ENCODE measurements at regions not wholly inside any gene's neighbourhood (a gene's known extent, or its start where the extent isn't known, plus 50 kb on each side); places are given as distances from the start of the nearest gene placed in this dataset.

DNA sequence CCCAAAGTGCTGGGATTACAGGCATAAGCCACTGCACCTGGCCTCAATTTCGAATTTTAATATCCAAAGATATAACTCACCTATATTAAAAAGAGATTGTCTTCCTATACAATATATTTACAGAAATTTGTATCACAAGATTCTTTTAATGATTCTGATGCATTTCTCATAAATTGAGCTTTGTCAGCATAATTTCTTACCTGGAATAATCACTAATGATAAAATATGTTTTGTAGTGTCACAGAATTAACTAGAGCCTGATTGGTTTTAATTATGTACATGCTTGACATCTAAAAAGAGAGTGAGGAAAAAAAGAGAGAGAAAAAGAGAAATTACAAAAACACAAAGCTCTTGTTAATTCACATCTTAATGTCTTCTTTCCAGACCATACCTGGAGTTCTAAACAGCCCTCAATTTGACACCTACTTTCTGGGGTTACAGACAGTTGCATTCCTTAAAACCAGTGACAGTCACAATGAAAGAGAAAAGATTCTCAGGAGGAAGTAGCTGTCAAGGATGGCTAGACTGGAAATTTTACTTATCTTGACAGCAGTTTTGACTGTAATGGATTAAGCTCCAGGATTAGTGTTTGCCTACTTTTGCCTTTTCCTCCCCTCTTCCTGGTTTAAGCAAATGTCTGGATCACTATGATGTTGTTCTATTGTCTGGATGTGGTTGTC, 214.4 kb downstream of the SPRY2 start:
- Mint-ChIP-seq H3K9me3 (no peaks in the 10 kb centered on the region), H3K36me3 (no peaks in the 10 kb centered on the region), H3K27ac (no peak overlapping the region)
- no peak for DNase-seq (ENCODE audit: low spot score in 2 of 2)
- no peak for ATAC-seq

DNA sequence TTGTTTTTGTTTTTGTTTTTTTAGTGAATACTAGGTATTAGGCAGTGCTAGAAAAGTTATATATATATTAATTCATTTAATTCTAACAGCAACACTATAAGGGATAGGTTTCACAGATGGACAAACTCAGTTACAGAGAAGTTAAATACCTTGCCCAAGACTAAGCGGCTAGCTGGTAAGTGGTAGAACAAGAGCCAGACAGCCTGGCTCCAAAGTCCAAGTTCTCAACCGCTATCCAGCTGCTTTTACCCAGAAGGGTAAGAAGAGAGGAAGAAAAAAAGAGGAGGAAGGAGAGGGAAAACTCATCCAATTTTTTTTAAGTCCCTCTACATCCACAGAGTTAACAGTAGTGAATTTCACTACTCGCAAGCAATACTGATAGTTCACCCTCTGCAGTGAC, 217.0 kb downstream of the SPRY2 start:
- H3K36me3 Mint-ChIP-seq, result no peaks in the 10 kb centered on the region
- DNase-seq (ENCODE audit: low spot score in 2 of 2) (no peak), ATAC-seq (no peak)
- H3K9me3 Mint-ChIP-seq, result no peaks in the 10 kb centered on the region
- no peak overlapping the region for H3K27ac Mint-ChIP-seq

DNA sequence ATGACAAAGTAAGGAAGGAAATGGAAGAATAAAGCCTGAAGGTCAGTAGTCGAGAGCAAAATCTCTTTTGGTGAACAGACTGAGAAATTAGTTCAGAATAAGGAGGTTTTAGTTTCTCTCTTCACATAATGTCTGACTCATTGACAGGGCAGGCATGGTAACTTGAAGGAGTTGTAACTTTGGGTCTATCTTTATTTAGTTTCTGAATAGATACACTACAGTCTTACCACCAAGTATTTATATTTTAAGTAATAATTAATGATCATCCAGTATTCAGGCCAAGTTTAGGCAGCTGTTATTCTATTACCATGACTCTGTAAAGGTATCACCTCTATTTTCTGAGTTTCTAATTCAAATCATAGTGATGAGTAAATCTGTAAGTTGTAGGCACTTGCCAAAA, 219.9 kb downstream of the SPRY2 start:
- no peak for ATAC-seq
- Mint-ChIP-seq H3K9me3 (no peaks in the 10 kb centered on the region), H3K27ac (no peak overlapping the region)

DNA sequence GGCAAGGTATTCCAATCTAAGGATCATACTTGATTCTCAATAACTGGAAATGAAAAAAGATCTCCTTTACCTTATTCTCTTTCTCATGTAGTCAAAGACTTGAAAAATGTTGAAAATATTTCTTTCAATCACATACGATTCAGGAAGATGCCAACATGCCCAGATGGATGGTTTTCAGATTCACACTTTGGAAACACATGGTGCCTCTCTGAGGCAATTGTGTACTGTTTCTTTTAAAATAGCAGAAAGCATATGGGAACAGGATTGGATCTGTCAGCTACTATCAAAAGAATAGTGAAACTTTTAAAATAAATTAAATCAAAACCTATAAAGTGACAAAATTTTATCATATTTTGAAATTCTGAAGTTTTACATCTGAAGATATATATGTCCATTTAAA, 222.4 kb downstream of the SPRY2 start:
- Mint-ChIP-seq H3K27ac (no peak overlapping the region), H3K9me3 (no peaks in the 10 kb centered on the region), H3K36me3 (peaks cover 0 to 4% of the 10 kb centered on the region in 2 donors)
- ATAC-seq (no peak), DNase-seq (ENCODE audit: low spot score in 2 of 2) (no peak)

More for the DNA sequence above, 219.9 kb downstream of the SPRY2 start:
- no peaks in the 10 kb centered on the region for H3K36me3 Mint-ChIP-seq
- no peak for DNase-seq (ENCODE audit: low spot score in 2 of 2)

DNA sequence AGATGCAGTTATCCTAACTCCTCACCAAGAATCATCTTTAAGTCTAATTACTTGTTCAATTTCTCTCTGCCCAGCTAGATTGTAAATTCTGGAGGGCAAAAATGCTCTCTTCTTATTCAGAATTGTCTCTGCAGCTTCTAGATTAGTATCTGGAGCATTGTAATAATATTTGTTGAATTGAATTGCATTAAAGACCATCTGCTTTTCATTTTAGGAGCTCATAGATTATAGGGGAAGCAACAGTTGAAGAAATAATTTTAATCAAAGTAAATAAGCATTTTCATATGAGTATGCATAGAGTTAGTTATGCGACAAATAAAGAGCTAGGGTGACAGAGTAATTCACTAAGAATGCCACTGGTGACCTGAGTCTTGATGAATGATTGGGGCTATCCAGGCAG, 222.8 kb downstream of the SPRY2 start:
- ATAC-seq (no peak), DNase-seq (ENCODE audit: low spot score in 2 of 2) (no peak)
- peaks cover 0 to 4% of the 10 kb centered on the region in 2 donors for H3K36me3 Mint-ChIP-seq
- H3K9me3 Mint-ChIP-seq, result no peaks in the 10 kb centered on the region
- H3K27ac Mint-ChIP-seq, result no peak overlapping the region

DNA sequence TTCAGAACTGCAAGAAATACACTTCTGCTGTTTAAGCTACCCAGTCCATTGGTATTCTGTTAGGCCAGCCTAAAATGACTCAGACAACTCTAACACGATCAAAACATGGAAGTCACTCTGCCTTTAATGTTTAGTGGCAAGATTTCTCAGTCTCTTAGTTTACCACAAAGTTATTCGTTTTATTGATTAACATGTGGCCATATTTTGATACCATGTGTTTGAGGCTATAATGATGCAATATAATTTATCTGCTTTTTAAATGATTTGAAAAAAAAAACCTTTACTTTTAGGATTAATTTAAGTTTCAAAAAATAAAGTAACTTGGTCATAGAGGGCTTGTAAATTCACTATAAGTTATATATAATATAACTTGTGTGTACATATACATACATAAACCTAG, 223.4 kb downstream of the SPRY2 start:
- no peak for DNase-seq (ENCODE audit: low spot score in 2 of 2)
- H3K27ac Mint-ChIP-seq, result no peak overlapping the region
- peaks cover 0 to under 1% of the 10 kb centered on the region in 2 donors for H3K9me3 Mint-ChIP-seq
- peaks cover 0 to 4% of the 10 kb centered on the region in 2 donors for H3K36me3 Mint-ChIP-seq
- no peak for ATAC-seq

DNA sequence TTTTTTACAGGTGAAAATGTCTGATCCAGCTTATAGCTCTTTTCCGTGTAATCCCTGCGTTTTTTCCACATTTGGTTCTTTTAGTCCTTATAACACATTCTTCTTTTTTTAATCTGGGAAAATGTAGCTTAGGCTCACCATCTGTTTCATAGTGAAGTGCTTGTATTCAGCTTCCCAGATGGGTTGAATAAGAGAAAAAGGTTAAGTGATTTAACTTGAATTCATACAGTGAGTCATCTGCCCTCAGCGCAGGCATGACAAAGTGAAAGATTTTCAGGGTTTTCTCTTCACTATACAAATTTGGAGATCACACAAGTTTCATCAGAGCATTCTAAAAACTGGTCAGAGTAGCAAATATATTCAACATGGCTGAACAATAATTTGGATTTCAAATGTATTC, 224.8 kb downstream of the SPRY2 start:
- ATAC-seq (no peak), DNase-seq (ENCODE audit: low spot score in 2 of 2) (no peak)
- Mint-ChIP-seq H3K9me3 (peaks cover 0 to 4% of the 10 kb centered on the region in 2 donors), H3K36me3 (peaks cover 0 to 4% of the 10 kb centered on the region in 2 donors), H3K27ac (no peak overlapping the region)

DNA sequence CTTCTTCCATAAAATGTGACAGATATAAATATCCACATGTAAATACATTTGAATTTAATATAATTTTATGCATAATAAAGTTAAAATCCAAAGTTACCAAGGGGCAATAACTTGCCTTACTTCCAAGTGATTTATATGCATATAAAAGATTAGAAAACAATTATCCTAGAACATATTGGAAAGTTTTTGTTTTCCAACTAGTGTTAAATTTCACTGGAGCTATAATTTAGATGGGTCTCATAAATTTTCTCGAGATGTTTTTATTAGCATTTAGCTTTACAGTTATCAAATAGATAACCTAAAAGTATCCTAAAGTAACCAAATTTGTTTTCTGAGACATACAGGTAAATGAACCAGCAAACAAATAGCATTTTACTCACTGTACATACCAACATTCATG, 225.3 kb downstream of the SPRY2 start:
- Mint-ChIP-seq H3K36me3 (peaks cover 0 to 4% of the 10 kb centered on the region in 2 donors), H3K27ac (no peak overlapping the region), H3K9me3 (peaks cover 0 to 4% of the 10 kb centered on the region in 2 donors)
- no peak for ATAC-seq
- no peak for DNase-seq (ENCODE audit: low spot score in 2 of 2)

DNA sequence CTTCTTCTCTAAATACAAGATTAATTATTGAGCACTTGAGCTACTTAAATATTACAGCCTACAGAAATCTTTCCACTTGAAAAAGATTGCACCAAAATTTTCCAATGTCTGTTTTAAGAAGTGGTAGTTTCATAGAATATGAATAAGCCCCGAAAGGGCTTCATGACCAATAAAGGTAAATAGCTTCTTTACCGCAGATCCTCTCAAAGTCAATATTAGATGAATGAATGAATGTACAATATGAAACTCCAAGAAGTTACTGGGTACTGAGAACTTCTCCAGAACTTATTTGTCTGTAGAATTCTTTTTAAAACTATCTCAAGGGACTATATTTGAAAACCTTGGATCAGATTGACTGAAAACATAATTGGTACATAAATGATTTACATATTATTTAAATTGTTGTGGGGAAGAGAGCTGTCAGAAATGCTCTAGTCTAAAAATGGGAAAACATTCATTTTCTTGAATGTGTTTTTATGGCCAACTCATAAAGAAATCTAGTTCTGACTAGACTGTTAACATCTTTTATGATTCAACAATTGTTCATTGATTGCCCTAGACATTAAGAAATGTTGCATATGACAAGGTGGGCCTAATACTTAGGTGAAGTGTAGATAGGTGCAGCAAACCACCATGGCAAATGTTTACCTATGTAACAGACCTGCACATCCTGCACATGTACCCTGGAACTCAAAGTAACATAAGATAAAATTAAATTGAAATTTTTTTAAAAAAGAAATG, 227.0 kb downstream of the SPRY2 start:
- no peak overlapping the region for H3K27ac Mint-ChIP-seq
- no peak for DNase-seq (ENCODE audit: low spot score in 2 of 2)
- ATAC-seq, result peak in 1 of 2 donors; percentile 72
- peaks cover 4 to 9% of the 10 kb centered on the region in 2 donors for H3K9me3 Mint-ChIP-seq
- peaks cover 0 to 4% of the 10 kb centered on the region in 2 donors for H3K36me3 Mint-ChIP-seq

DNA sequence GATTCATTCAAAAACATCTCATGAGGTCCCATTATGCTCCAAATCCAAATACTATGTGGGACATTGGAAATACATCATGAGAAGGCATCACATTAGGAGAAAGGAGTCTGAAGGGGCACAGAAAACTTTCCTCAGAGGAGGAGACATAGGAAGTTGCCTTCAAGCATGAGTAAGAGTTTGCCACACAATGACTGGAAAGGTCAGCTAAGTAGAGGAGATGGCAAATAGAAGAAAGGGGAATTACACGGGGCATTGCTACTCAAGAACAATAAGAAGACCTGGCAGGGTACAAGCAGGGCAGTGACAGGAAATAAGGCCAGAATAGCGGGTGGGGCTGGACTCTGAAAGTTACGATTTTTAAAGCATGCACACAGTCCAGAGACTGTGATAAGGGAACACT, 231.6 kb downstream of the SPRY2 start:
- H3K9me3 Mint-ChIP-seq, result peaks cover 7 to 14% of the 10 kb centered on the region in 2 donors
- H3K36me3 Mint-ChIP-seq, result no peaks in the 10 kb centered on the region
- H3K27ac Mint-ChIP-seq, result no peak overlapping the region
- DNase-seq (ENCODE audit: low spot score in 2 of 2) (no peak), ATAC-seq (no peak)

DNA sequence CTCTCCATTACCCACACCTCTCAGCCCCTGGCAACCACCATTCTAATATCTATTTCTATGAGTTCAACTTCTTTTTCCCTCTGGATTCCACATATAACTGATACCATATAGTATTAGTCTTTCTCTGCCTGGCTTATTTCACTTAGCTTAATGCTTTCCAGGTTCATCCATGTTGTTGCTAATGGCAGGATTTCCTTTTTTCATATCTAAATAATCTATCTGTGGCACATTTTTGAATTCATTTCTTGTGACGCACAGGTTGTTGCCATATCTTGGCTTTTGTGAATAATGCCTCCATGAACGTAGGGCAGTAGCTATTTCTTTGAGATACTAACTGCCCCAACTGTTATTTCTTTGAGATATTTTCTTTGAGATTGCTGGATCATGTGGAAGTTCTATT, 235.6 kb downstream of the SPRY2 start:
- H3K36me3 Mint-ChIP-seq, result no peaks in the 10 kb centered on the region
- DNase-seq (ENCODE audit: low spot score in 2 of 2), result no peak
- no peak overlapping the region for H3K27ac Mint-ChIP-seq

DNA sequence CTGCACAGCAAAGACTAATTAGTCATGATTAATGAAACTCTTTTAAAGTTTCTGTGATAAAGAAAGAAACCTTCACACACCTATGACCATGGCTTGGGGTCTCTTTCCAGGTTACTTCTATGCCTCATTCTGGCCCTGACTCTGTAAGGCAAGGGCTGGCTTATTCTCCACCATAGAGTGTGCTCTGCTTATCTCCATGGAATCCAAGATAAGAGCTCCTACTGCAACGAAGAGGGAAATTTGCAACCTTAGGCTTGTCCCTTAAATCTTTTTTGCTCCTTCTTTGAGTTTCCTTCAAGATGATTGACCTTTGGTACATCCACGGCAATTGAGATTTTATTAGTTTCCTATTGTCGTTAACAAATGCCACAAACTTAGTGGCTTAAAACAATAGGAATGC, 239.9 kb downstream of the SPRY2 start:
- H3K27ac Mint-ChIP-seq, result no peak overlapping the region
- no peak for DNase-seq (ENCODE audit: low spot score in 2 of 2)
- H3K9me3 Mint-ChIP-seq, result peaks cover 0 to 3% of the 10 kb centered on the region in 2 donors
- no peaks in the 10 kb centered on the region for H3K36me3 Mint-ChIP-seq
- ATAC-seq, result no peak

More for the DNA sequence above, 235.6 kb downstream of the SPRY2 start:
- peaks cover 7 to 10% of the 10 kb centered on the region in 2 donors for H3K9me3 Mint-ChIP-seq
- no peak for ATAC-seq

DNA sequence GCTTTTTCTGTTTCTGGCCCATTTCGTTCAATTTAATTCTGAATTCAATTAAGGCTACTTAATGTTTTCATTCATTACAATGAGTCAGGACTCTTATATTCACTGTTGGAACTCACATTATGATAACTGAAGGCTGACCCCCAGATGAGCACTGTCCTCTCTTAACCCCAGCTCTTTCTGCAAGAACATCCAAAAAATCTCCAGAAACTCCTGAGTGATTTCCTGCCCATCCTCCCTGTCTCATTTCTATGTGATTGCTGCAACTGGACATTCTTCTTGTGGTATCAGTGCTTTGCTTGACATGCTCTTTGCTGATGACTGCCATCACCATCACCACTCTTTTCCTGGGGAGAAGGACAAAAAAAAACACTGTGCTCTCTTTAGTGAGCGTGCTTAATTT, 240.3 kb downstream of the SPRY2 start:
- no peaks in the 10 kb centered on the region for H3K36me3 Mint-ChIP-seq
- H3K9me3 Mint-ChIP-seq, result no peaks in the 10 kb centered on the region
- DNase-seq (ENCODE audit: low spot score in 2 of 2) (no peak), ATAC-seq (no peak)
- no peak overlapping the region for H3K27ac Mint-ChIP-seq

DNA sequence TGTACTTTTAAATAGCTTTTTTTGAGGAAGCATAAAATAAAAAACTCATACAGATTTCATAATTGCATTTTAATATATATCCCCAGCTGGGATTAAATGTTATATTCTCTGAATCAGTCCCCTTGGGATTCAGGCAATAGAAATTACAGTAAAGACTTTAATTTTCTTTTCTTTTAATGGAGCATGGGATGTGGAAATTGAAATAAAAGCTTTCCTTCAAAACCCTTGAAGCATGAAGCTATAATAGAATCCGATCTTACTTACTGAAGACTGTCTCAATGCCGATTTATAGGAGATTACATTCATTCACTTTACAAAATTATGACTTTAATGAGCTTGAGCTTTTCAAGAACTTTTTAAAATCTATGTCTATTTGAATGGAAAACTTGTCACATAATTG, 243.4 kb downstream of the SPRY2 start:
- DNase-seq (ENCODE audit: low spot score in 2 of 2), result no peak
- Mint-ChIP-seq H3K9me3 (peaks cover 0 to 3% of the 10 kb centered on the region in 2 donors), H3K36me3 (no peaks in the 10 kb centered on the region), H3K27ac (no peak overlapping the region)
- ATAC-seq, result no peak

DNA sequence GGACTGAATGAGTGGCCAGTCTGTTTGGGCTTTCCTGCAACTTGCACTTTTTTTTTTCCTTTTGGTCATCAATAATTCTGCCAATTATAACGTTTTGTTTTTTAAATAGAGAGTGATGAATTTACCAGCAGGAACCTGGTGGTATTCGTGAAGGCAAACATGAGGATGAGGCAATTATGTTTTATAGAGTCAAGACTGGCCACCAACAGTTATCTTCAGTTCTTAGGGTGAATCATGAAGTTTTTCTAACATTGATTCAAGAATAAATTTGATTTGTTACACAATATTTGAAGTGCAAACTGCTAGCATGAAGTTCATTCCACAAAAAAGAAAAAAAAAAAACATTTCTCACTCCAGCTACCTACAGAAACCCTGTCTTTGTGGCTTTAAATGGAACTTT, 244.5 kb downstream of the SPRY2 start:
- no peaks in the 10 kb centered on the region for H3K36me3 Mint-ChIP-seq
- DNase-seq (ENCODE audit: low spot score in 2 of 2) (no peak), ATAC-seq (no peak)
- H3K9me3 Mint-ChIP-seq, result peaks cover 0 to 3% of the 10 kb centered on the region in 2 donors
- no peak overlapping the region for H3K27ac Mint-ChIP-seq

DNA sequence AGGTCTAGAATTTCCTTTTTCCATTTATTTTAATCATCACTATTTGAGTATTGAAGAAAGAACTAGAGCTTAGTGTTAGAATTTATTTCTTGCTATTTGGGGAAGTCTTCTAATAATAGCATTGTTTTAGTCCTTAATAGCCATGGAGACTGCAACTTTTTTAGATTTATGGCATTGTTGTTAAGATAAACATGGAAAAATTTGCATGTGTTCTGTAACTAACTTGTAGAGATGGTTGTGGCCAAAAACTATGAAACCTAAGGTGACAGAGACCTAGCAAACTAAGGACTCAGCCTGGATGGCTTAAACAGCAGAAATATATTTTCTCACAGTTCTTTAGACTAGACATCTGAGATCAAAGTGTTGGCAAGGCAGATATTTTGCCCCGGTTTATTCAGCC, 246.4 kb downstream of the SPRY2 start:
- no peaks in the 10 kb centered on the region for H3K36me3 Mint-ChIP-seq
- DNase-seq (ENCODE audit: low spot score in 2 of 2) (no peak), ATAC-seq (no peak)
- peaks cover 0 to 8% of the 10 kb centered on the region in 2 donors for H3K9me3 Mint-ChIP-seq
- no peak overlapping the region for H3K27ac Mint-ChIP-seq

DNA sequence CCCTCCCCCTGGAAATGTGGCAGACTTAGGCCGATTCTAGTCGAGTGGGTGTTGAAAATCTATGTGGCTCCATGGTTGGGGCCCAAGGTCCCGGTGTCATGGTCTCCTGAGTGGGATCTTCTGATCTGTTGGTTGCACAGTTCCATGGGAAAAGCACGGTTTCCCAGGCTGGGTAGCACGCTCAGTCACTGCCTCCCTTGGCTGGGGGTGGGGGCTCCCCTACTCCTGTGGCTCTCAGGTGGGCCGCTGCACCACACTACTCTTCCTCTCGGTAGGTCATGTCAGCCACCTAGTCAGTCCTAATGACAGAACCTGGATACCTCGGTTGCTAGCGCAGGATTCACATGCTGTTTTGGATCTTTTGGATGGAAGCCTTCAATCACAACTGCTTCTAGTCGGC, 247.0 kb downstream of the SPRY2 start:
- Mint-ChIP-seq H3K36me3 (no peaks in the 10 kb centered on the region), H3K27ac (no peak overlapping the region), H3K9me3 (peaks cover 0 to 8% of the 10 kb centered on the region in 2 donors)
- ATAC-seq (no peak), DNase-seq (ENCODE audit: low spot score in 2 of 2) (no peak)

DNA sequence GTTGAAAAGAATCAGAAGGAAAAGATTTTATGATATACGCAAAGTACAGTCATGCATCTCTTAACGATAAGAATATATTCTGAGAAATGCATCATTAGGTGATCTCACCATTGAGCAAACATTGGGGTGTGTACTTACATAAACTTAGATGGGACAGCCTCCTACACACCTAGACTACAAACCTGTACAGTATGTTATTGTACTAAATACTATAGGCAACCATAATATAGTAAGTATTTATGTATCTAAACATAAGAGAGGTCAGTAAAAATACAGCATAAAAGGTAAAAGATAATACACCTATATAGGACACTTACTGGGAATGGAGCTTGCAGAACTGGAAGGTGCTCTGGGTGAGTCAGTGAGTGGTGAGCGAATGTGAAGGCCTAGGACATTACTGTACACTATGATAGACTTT, 254.6 kb downstream of the SPRY2 start:
- no peaks in the 10 kb centered on the region for H3K36me3 Mint-ChIP-seq
- no peak overlapping the region for H3K27ac Mint-ChIP-seq
- no peak for DNase-seq (ENCODE audit: low spot score in 2 of 2)
- peaks cover 0 to 8% of the 10 kb centered on the region in 2 donors for H3K9me3 Mint-ChIP-seq
- ATAC-seq, result no peak

Measured in activated naive CD4-positive, alpha-beta T cell treated with anti-CD3 and anti-CD28 coated beads, Interleukin-2, amount 50 U/mL, for 72 hours (primary cell).